HEK293 (cell line): ENCODE measurements at regions not wholly inside any gene's neighbourhood (a gene's known extent, or its start where the extent isn't known, plus 50 kb on each side); places are given as distances from the start of the nearest gene placed in this dataset.

Experiments
- SP2 ChIP-seq: fragments of 450-650 bp; formaldehyde crosslinking; IDR thresholded peaks from 2 replicates; pipeline ENCODE4 v1.5.1; 2016; ENCODE audit warnings: missing biosample characterization, missing genetic modification characterization
- ZBTB48 ChIP-seq: fragments of 450-650 bp; formaldehyde crosslinking; IDR thresholded peaks from 2 replicates; pipeline ENCODE4 v1.5.1; 2016; ENCODE audit warnings: missing biosample characterization, missing genetic modification characterization
- ZFP41 ChIP-seq: fragments of 450-650 bp; formaldehyde crosslinking; IDR thresholded peaks from 2 replicates; pipeline ENCODE4 v1.5.1; 2016; ENCODE audit warnings: missing biosample characterization, missing genetic modification characterization, borderline replicate concordance
- ZNF274 ChIP-seq, 2 experiments: fragments of 200-500 bp in 1 of 2; fragments of 450-650 bp in 1 of 2; sonication (Bioruptor generic) in 1 of 2; formaldehyde crosslinking in 1 of 2; IDR thresholded peaks; 2 replicates each; pipeline versions ENCODE4 v1.5.1 to v1.6.1; 2014 to 2016; ENCODE audit warnings: borderline replicate concordance in 1 of 2, inconsistent platforms in 1 of 2, low read length in 1 of 2, missing biosample characterization in 1 of 2, missing genetic modification characterization in 1 of 2
- ZNF391 ChIP-seq: fragments of 450-650 bp; formaldehyde crosslinking; IDR thresholded peaks from 2 replicates; pipeline ENCODE4 v1.5.1; 2016; ENCODE audit warnings: low read depth, missing biosample characterization, missing genetic modification characterization, borderline replicate concordance
- ZNF433 ChIP-seq: fragments of 450-650 bp; formaldehyde crosslinking; IDR thresholded peaks from 2 replicates; pipeline ENCODE4 v1.5.1; 2016; ENCODE audit warnings: missing biosample characterization, missing genetic modification characterization, low read depth
- ZNF792 ChIP-seq: fragments of 450-650 bp; formaldehyde crosslinking; IDR thresholded peaks from 2 replicates; pipeline ENCODE4 v1.5.1; 2016; ENCODE audit warnings: missing biosample characterization, missing genetic modification characterization
- TF ChIP-seq, protein P1 (sequence below): fragments of 450-650 bp; formaldehyde crosslinking; IDR thresholded peaks from 2 replicates; pipeline ENCODE4 v1.5.1; 2016; ENCODE audit warnings: missing biosample characterization, missing genetic modification characterization
- TF ChIP-seq, protein P2 (sequence below): fragments of 450-650 bp; formaldehyde crosslinking; IDR thresholded peaks from 2 replicates; pipeline ENCODE4 v1.5.1; 2016; ENCODE audit warnings: missing biosample characterization, missing genetic modification characterization
- TF ChIP-seq, protein P3 (sequence below): fragments of 450-650 bp; formaldehyde crosslinking; IDR thresholded peaks from 2 replicates; pipeline ENCODE4 v1.5.1; 2016; ENCODE audit warnings: missing biosample characterization, missing genetic modification characterization
- TF ChIP-seq, protein P4 (sequence below): fragments of 450-650 bp; formaldehyde crosslinking; IDR thresholded peaks from 2 replicates; pipeline ENCODE4 v1.5.1; 2016; ENCODE audit warnings: missing biosample characterization, missing genetic modification characterization
- TF ChIP-seq, protein P5 (sequence below): fragments of 450-650 bp; formaldehyde crosslinking; IDR thresholded peaks from 2 replicates; pipeline ENCODE4 v1.5.1; 2016; ENCODE audit warnings: missing biosample characterization, missing genetic modification characterization
- TF ChIP-seq, protein P6 (sequence below): fragments of 450-650 bp; formaldehyde crosslinking; IDR thresholded peaks from 2 replicates; pipeline ENCODE4 v1.5.1; 2016; ENCODE audit warnings: missing biosample characterization, missing genetic modification characterization

DNA sequence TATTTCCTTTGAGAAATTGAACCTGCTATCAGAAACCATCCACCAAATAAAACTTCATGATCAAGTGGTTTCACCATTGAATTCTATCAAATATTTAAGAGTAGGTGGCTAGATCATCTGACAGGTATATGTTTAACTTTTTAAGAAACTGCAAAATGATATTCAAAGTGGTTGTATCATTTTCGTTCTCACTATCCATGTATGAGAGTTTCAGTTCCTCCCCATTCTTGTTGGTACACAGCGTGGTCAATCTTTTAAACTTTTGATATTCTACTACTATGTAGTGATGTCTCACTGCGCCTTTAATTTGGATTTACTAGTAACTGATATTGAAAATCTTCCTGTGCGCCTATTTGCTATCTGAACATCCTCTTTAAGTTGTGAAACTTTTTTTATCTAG is 163.7 kb downstream of the CYB561 start:
- TF ChIP-seq, protein P1, sequence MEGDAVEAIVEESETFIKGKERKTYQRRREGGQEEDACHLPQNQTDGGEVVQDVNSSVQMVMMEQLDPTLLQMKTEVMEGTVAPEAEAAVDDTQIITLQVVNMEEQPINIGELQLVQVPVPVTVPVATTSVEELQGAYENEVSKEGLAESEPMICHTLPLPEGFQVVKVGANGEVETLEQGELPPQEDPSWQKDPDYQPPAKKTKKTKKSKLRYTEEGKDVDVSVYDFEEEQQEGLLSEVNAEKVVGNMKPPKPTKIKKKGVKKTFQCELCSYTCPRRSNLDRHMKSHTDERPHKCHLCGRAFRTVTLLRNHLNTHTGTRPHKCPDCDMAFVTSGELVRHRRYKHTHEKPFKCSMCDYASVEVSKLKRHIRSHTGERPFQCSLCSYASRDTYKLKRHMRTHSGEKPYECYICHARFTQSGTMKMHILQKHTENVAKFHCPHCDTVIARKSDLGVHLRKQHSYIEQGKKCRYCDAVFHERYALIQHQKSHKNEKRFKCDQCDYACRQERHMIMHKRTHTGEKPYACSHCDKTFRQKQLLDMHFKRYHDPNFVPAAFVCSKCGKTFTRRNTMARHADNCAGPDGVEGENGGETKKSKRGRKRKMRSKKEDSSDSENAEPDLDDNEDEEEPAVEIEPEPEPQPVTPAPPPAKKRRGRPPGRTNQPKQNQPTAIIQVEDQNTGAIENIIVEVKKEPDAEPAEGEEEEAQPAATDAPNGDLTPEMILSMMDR (tag by site-specific recombination), result no peak
- no peak for TF ChIP-seq SP2 (tag by site-specific recombination)
- TF ChIP-seq ZNF274 (IDR thresholded peaks at IDR 0.05; ENCODE audit: low read length), result no peak
- no peak for TF ChIP-seq ZNF274 (tag by site-specific recombination; IDR thresholded peaks at IDR 0.05; ENCODE audit: borderline replicate concordance)
- TF ChIP-seq ZNF792 (tag by site-specific recombination), result no peak
- TF ChIP-seq, protein P2, sequence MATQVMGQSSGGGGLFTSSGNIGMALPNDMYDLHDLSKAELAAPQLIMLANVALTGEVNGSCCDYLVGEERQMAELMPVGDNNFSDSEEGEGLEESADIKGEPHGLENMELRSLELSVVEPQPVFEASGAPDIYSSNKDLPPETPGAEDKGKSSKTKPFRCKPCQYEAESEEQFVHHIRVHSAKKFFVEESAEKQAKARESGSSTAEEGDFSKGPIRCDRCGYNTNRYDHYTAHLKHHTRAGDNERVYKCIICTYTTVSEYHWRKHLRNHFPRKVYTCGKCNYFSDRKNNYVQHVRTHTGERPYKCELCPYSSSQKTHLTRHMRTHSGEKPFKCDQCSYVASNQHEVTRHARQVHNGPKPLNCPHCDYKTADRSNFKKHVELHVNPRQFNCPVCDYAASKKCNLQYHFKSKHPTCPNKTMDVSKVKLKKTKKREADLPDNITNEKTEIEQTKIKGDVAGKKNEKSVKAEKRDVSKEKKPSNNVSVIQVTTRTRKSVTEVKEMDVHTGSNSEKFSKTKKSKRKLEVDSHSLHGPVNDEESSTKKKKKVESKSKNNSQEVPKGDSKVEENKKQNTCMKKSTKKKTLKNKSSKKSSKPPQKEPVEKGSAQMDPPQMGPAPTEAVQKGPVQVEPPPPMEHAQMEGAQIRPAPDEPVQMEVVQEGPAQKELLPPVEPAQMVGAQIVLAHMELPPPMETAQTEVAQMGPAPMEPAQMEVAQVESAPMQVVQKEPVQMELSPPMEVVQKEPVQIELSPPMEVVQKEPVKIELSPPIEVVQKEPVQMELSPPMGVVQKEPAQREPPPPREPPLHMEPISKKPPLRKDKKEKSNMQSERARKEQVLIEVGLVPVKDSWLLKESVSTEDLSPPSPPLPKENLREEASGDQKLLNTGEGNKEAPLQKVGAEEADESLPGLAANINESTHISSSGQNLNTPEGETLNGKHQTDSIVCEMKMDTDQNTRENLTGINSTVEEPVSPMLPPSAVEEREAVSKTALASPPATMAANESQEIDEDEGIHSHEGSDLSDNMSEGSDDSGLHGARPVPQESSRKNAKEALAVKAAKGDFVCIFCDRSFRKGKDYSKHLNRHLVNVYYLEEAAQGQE (tag by site-specific recombination), result no peak
- no peak for TF ChIP-seq ZNF391 (tag by site-specific recombination)
- no peak for TF ChIP-seq ZFP41 (tag by site-specific recombination)
- TF ChIP-seq, protein P3, sequence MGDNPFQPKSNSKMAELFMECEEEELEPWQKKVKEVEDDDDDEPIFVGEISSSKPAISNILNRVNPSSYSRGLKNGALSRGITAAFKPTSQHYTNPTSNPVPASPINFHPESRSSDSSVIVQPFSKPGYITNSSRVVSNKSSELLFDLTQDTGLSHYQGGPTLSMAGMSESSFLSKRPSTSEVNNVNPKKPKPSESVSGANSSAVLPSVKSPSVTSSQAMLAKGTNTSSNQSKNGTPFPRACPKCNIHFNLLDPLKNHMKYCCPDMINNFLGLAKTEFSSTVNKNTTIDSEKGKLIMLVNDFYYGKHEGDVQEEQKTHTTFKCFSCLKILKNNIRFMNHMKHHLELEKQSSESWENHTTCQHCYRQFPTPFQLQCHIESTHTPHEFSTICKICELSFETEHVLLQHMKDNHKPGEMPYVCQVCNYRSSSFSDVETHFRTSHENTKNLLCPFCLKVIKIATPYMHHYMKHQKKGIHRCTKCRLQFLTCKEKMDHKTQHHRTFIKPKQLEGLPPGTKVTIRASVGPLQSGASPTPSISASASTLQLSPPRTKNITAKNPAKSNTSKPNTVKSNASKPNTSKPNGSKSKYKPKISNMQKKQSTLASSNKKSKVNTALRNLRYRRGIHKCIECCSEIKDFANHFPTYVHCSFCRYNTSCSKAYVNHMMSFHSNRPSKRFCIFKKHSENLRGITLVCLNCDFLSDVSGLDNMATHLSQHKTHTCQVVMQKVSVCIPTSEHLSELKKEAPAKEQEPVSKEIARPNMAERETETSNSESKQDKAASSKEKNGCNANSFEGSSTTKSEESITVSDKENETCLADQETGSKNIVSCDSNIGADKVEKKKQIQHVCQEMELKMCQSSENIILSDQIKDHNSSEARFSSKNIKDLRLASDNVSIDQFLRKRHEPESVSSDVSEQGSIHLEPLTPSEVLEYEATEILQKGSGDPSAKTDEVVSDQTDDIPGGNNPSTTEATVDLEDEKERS (tag by site-specific recombination), result no peak
- no peak for TF ChIP-seq ZNF433 (tag by site-specific recombination)
- TF ChIP-seq, protein P4, sequence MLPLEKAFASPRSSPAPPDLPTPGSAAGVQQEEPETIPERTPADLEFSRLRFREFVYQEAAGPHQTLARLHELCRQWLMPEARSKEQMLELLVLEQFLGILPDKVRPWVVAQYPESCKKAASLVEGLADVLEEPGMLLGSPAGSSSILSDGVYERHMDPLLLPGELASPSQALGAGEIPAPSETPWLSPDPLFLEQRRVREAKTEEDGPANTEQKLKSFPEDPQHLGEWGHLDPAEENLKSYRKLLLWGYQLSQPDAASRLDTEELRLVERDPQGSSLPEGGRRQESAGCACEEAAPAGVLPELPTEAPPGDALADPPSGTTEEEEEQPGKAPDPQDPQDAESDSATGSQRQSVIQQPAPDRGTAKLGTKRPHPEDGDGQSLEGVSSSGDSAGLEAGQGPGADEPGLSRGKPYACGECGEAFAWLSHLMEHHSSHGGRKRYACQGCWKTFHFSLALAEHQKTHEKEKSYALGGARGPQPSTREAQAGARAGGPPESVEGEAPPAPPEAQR, result no peak
- no peak for TF ChIP-seq ZBTB48 (tag by site-specific recombination)
- TF ChIP-seq, protein P5, sequence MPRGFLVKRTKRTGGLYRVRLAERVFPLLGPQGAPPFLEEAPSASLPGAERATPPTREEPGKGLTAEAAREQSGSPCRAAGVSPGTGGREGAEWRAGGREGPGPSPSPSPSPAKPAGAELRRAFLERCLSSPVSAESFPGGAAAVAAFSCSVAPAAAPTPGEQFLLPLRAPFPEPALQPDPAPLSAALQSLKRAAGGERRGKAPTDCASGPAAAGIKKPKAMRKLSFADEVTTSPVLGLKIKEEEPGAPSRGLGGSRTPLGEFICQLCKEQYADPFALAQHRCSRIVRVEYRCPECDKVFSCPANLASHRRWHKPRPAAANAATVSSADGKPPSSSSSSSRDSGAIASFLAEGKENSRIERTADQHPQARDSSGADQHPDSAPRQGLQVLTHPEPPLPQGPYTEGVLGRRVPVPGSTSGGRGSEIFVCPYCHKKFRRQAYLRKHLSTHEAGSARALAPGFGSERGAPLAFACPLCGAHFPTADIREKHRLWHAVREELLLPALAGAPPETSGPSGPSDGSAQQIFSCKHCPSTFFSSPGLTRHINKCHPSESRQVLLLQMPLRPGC (tag by site-specific recombination), result no peak
- TF ChIP-seq, protein P6, sequence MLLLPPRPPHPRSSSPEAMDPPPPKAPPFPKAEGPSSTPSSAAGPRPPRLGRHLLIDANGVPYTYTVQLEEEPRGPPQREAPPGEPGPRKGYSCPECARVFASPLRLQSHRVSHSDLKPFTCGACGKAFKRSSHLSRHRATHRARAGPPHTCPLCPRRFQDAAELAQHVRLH (tag by site-specific recombination), result no peak
